ENCODE measurements at regions not wholly inside any gene's neighbourhood (a gene's known extent, or its start where the extent isn't known, plus 50 kb on each side); places are given as distances from the start of the nearest gene placed in this dataset.

DNA sequence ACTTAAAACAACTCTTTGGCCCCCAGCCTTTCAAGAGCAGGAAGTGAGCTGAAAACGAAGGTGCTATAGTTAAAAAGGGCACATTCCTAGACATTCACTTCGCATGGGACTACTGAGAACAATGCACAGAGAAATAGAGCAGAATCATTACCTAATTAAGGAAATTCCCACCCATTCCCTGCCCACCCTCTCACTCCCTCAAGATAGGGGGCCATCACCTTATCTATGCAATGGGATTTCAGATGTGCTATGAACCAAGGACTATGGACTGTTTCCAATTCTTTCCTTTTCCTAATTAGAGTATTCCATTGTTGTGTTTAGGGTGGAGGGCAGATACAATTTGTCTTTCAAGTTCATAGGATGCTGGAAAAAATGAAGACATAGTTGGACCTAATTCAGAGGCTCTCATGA is 476.8 kb downstream of the CETN3 start:
- 40 to 93% (median 86%) methylated on average over 1 to 2 of the region's 2 CpGs; no CpG with 5 or more reads in 1 of the 10 experiments for WGBS, 10 experiments
- in situ Hi-C loops (cut with MboI; ENCODE audit: low pct_unique_long_range_greater_than_20kb in 2 of 9, low sequenced_read_pairs in 9 of 9, unreplicated experiment in 9 of 9), result no loop called here
- Histone ChIP-seq H3K4me1 (replicated peaks in 1 of 2) (no peaks in the 10 kb centered on the region), H3K4me3 (no peak overlapping the region), H3K27ac (no peak overlapping the region)
- ATAC-seq (replicated peaks in 6 of 8), result no peak

DNA sequence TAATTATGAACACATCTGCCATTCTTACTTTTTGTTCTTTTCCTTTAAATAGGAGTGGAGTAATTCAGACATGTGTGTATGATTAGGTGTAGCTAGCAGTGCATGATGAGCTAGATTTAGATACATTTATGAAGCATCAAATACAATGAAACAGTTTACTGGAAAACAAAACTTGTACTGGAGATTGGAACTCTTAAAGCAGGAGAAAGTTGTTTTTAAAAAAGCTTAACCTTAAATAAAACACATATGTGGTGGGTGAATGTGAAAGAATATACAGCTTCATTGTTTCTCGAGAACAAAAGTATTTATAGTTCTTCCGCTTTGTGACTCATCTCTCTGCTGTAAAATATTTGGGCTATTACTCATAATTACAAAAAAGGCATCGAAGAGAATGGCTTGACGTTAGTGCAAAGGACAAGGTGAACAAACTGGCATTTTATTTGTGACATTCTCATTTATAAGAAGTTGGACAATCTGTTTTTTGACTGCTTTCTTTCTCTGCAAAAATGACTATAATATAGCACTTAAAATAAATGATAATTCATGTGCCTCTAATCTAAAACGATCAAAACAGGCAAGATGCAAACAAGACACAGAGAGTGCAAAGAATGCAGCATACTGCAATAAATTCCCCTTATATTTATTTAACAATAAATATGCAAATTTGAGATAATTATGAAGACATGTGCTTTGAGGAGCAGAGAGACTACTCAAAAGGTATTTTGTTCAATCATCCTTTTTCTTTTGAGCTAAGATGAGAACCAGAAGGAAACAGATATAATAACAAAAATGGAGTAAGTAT is 478.8 kb downstream of the CETN3 start:
- H3K27ac ChIP-seq, result no peak overlapping the region
- WGBS, 10 experiments, result 2 to 100% (median 62%) methylated on average over 1 to 5 of the region's 5 CpGs
- H3K4me3 ChIP-seq, result no peak overlapping the region
- in situ Hi-C loops (cut with MboI; ENCODE audit: low pct_unique_long_range_greater_than_20kb in 2 of 9, low sequenced_read_pairs in 9 of 9, unreplicated experiment in 9 of 9), result no loop called here
- H3K4me1 ChIP-seq (replicated peaks in 1 of 2), result no peaks in the 10 kb centered on the region
- peak in 5 of 8 experiments; percentile 36 to 89 (median 63) for ATAC-seq (replicated peaks in 6 of 8)

DNA sequence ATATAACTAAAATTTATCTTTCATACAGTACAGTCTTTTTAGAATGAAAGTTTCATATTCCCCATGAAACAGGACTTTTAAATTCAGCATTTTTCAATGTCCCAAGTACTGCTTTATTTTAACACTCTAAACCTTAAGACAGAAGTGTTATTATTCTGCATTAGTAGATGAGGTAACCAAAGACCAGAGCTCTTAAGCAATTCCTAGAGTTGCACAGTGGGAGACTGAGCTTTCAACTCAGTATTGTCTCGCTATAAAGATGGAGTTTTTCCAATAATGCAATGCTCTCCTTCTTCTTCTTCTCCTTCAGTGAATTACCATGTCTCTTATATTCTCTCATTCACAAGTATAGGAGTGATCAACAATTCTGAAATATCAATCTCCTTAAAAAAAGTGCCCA is 479.7 kb downstream of the CETN3 start:
- H3K27ac ChIP-seq, result no peak overlapping the region
- WGBS, 10 experiments, result 60 to 100% (median 80%) methylated on average over 1 of the region's 1 CpG; no CpG with 5 or more reads in 3 of the 10 experiments
- in situ Hi-C loops (cut with MboI; ENCODE audit: low pct_unique_long_range_greater_than_20kb in 2 of 9, low sequenced_read_pairs in 9 of 9, unreplicated experiment in 9 of 9), result no loop called here
- H3K4me1 ChIP-seq (replicated peaks in 1 of 2), result no peaks in the 10 kb centered on the region
- no peak for ATAC-seq (replicated peaks in 6 of 8)
- H3K4me3 ChIP-seq, result no peak overlapping the region

DNA sequence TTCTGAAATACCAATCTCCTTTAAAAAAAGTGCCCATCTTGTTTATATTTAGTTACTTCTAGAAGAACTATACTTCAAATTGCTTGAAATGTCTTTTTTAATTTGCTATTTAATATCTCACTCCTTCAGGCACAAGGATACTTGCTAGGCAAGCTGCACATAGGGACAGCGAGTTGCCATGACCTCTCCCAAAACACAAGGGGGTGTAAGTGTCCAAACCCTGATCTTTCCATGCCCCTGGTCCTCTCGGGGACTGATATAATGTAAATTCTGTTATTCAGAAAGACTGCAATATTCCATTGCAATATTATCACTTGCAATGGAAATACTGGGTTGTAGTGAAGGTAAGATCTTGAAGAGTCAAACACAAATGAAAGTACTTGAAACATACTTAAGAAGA is 480.4 kb downstream of the CETN3 start:
- 33 to 85% (median 66%) methylated on average over 1 to 2 of the region's 2 CpGs; no CpG with 5 or more reads in 2 of the 10 experiments for WGBS, 10 experiments
- in situ Hi-C loops (cut with MboI; ENCODE audit: low pct_unique_long_range_greater_than_20kb in 2 of 9, low sequenced_read_pairs in 9 of 9, unreplicated experiment in 9 of 9), result no loop called here
- no peak overlapping the region for H3K27ac ChIP-seq
- no peak overlapping the region for H3K4me3 ChIP-seq
- H3K4me1 ChIP-seq (replicated peaks in 1 of 2), result no peaks in the 10 kb centered on the region
- no peak for ATAC-seq (replicated peaks in 6 of 8)

DNA sequence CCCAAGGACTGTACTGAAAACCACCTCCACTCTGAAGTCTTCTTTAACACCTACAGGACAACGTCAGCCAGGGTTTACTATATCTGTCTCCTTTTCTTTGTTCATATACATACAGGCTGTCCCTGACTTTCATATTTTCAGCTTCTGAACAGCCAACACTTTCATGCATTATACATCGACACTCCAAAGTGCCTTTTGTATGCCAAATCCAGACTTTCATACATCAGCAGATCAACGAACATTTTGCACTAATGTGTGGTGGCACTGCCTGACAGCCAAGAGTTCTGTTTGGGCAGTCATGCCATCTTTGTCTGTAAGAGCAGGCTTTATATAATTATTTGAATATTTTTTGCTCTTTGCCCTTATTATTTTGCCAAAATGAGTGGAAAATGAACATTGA is 487.4 kb downstream of the CETN3 start:
- Histone ChIP-seq H3K4me1 (replicated peaks in 1 of 2) (no peaks in the 10 kb centered on the region), H3K27ac (no peak overlapping the region), H3K4me3 (no peak overlapping the region)
- in situ Hi-C loops (cut with MboI; ENCODE audit: low pct_unique_long_range_greater_than_20kb in 2 of 9, low sequenced_read_pairs in 9 of 9, unreplicated experiment in 9 of 9), result no loop called here
- WGBS, 10 experiments, result 30 to 100% (median 90%) methylated on average over 1 to 3 of the region's 3 CpGs; no CpG with 5 or more reads in 2 of the 10 experiments
- no peak for ATAC-seq (replicated peaks in 6 of 8)

DNA sequence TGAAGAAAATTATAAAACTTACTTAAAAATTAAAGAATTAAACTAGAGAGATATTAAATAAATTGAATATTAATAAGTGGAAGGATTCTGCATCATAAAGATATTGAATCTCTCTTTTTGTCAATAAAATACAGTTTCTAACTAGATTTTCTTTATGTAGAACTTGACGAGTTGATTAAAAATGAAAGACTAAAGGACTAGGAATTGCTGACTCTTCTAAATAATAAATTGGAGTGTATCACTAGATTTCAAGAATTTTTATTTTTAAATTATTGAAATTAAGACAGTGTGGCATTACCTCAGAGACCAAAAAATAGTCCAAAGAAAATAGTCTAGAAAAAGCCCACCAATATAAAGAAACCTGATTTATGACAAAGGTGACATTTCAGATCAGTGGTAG is 492.4 kb downstream of the CETN3 start:
- no peak overlapping the region for H3K4me3 ChIP-seq
- in situ Hi-C loops (cut with MboI; ENCODE audit: low pct_unique_long_range_greater_than_20kb in 2 of 9, low sequenced_read_pairs in 9 of 9, unreplicated experiment in 9 of 9), result no loop called here
- 50 to 100% (median 95%) methylated on average over 1 of the region's 1 CpG for WGBS, 10 experiments
- H3K4me1 ChIP-seq (replicated peaks in 1 of 2), result no peaks in the 10 kb centered on the region
- no peak for ATAC-seq (replicated peaks in 6 of 8)
- no peak overlapping the region for H3K27ac ChIP-seq

DNA sequence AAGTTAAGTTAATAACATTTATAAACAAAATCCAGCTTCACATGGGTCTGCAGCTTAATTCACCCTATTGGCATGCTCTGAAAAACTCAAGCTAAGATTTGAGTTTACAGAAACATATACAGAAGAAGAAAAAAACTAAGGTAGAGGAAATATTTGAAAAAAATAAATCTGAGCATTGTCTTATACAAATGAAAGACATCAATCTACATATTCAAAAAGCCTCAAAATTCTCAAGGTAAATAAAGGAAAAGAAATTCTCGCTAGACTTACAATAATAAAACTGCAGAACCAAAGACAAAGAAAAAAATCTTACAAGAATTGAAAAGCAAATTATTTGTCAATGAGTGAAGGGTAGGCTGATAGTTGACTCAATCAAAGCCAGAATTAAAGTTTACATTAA is 493.4 kb downstream of the CETN3 start:
- Histone ChIP-seq H3K27ac (no peak overlapping the region), H3K4me3 (no peak overlapping the region), H3K4me1 (replicated peaks in 1 of 2) (no peaks in the 10 kb centered on the region)
- in situ Hi-C loops (cut with MboI; ENCODE audit: low pct_unique_long_range_greater_than_20kb in 2 of 9, low sequenced_read_pairs in 9 of 9, unreplicated experiment in 9 of 9), result no loop called here
- ATAC-seq (replicated peaks in 6 of 8), result no peak
- 37 to 100% (median 94%) methylated on average over 1 of the region's 1 CpG for WGBS, 10 experiments

DNA sequence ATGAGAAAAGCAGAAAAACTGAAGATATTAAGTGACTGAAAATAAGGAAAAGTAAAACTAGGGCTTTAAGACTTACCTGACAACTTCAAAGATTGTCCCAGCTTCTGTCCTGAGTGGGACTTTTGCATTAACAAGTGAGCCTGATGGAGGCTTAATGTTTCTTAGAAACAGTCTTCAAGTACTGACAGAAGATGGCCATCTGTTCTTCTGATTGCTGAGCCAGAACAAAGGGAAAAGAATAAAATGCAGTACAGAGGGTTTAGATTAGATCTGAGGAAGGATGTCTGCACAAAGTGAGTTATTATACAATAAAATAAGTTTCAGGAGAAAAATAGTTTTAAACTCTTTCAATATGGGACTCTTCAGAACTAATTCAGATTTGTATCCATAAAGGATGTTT is 500.7 kb downstream of the CETN3 start:
- peaks cover 0 to 3% of the 10 kb centered on the region in 2 donors for H3K4me1 ChIP-seq (replicated peaks in 1 of 2)

DNA sequence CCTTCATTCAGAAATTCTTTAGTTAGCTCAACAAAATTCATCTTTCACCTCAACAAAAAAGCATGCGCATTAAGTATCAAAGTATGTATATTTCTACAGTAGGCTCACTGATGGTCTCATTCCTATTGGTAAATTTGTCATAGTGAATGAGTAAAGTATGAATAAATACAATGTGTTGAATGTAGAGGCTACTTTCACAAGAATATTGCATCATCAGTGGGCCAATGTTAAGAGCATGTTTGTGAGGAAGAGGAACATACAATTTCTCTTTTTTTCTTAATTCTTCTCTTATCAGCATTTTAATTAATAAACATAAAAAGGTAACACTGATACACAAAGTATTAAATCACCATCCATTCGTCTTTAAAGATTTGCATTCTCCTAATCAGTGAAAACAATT is 505.1 kb downstream of the CETN3 start:
- ATAC-seq (replicated peaks in 6 of 8), result no peak
- WGBS, 10 experiments, result 50 to 100% (median 85%) methylated on average over 1 to 2 of the region's 2 CpGs; no CpG with 5 or more reads in 2 of the 10 experiments
- in situ Hi-C loops (cut with MboI; ENCODE audit: low pct_unique_long_range_greater_than_20kb in 2 of 9, low sequenced_read_pairs in 9 of 9, unreplicated experiment in 9 of 9), result no loop called here
- peaks cover 0 to 5% of the 10 kb centered on the region in 2 donors for H3K4me1 ChIP-seq (replicated peaks in 1 of 2)
- no peak overlapping the region for H3K4me3 ChIP-seq
- H3K27ac ChIP-seq, result no peak overlapping the region

More for the DNA sequence above, 500.7 kb downstream of the CETN3 start:
- ATAC-seq (replicated peaks in 6 of 8), result no peak
- no peak overlapping the region for H3K27ac ChIP-seq
- no peak overlapping the region for H3K4me3 ChIP-seq
- in situ Hi-C loops (cut with MboI; ENCODE audit: low pct_unique_long_range_greater_than_20kb in 2 of 9, low sequenced_read_pairs in 9 of 9, unreplicated experiment in 9 of 9), result no loop called here

DNA sequence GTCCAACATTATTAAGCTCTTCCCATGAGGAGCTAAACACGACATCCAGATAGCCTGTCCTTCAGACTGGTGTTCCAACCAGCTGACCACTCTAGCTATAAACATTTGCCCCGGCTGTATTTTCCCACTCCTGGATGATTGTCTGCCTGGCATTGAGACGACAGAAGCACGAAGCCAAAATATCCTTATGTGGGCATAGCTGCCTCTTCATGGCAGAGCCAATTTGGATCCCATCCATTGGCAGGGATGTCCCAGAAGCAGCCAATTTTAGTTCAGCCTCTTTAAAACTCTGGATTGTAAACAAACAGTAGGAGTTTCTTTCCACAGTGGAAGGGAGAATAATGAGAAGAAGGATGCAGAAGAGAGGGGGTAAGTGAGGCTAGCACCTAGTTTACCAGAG is 507.6 kb downstream of the CETN3 start:
- Histone ChIP-seq H3K4me1 (replicated peaks in 1 of 2) (peaks cover 0 to 5% of the 10 kb centered on the region in 2 donors), H3K27ac (no peak overlapping the region), H3K4me3 (no peak overlapping the region)
- ATAC-seq (replicated peaks in 6 of 8), result no peak
- in situ Hi-C loops (cut with MboI; ENCODE audit: low pct_unique_long_range_greater_than_20kb in 2 of 9, low sequenced_read_pairs in 9 of 9, unreplicated experiment in 9 of 9), result no loop called here
- WGBS, 10 experiments, result 15 to 100% (median 55%) methylated on average over 1 to 4 of the region's 4 CpGs; no CpG with 5 or more reads in 2 of the 10 experiments

DNA sequence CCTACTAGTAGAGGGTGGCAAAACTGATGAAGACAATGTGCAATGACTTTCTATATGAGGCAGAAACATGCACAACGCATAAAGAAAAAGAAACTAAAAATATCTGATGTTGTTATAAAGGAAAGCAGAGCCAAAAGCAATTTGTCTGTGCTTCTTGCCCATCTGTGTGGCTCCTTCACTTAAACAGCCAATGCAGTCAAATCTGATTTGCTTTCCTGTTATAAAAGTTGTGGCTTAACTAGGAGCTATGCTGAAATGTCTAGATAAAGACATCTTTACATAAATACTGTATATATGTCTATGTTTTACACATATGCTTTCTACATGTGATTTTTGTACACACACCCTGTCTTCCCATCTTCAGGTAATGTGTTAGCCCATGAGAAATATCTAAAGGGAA is 508.2 kb downstream of the CETN3 start:
- Histone ChIP-seq H3K4me1 (replicated peaks in 1 of 2) (peaks cover 0 to 5% of the 10 kb centered on the region in 2 donors), H3K4me3 (no peak overlapping the region), H3K27ac (no peak overlapping the region)
- ATAC-seq (replicated peaks in 6 of 8), result no peak
- WGBS, 10 experiments, result 20 to 100% (median 83%) methylated on average over 1 of the region's 1 CpG; no CpG with 5 or more reads in 1 of the 10 experiments
- in situ Hi-C loops (cut with MboI; ENCODE audit: low pct_unique_long_range_greater_than_20kb in 2 of 9, low sequenced_read_pairs in 9 of 9, unreplicated experiment in 9 of 9), result no loop called here

DNA sequence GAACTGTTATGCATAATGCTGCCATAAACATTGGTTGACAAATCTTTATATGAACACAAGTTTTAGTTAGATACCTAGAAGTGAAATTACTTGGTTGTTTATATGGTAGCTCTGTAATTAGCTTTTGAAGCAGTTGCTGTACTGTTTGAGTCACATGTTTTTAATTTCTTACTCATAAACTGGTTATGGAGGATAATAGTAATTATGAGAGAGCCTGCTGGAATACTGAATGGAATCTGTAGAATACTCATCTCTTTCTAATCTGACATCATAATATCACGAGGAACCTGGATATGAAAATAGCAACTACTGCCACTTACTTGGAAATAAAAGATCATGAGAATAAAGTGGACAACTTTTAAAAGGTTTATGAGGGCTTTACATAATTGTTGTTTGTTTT is 509.2 kb downstream of the CETN3 start:
- ATAC-seq (replicated peaks in 6 of 8), result no peak
- no peak overlapping the region for H3K4me3 ChIP-seq
- H3K27ac ChIP-seq, result no peak overlapping the region
- in situ Hi-C loops (cut with MboI; ENCODE audit: low pct_unique_long_range_greater_than_20kb in 2 of 9, low sequenced_read_pairs in 9 of 9, unreplicated experiment in 9 of 9), result no loop called here
- H3K4me1 ChIP-seq (replicated peaks in 1 of 2), result peaks cover 0 to 5% of the 10 kb centered on the region in 2 donors
- 0 to 100% (median 80%) methylated on average over 1 of the region's 1 CpG; no CpG with 5 or more reads in 5 of the 10 experiments for WGBS, 10 experiments

DNA sequence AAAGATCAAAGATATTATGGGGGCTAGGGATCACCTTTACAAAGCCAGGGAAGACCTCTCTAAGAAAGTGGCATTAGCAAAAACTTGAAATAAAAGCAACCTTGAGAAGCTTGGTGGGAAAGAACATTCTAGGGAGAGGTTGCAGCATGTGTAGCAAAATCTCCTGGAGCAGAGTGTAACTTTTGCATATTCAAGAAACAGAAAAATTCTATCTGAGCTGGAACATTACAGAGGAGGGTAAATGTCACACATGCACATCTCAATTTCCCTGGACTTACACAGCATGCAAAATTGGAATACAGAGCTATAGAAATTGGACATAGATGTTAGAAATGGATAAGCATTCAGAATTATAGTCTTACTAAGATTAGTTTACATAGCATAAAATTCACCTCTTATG is 510.0 kb downstream of the CETN3 start:
- Histone ChIP-seq H3K27ac (no peak overlapping the region), H3K4me3 (no peak overlapping the region), H3K4me1 (replicated peaks in 1 of 2) (peaks cover 0 to 5% of the 10 kb centered on the region in 2 donors)
- in situ Hi-C loops (cut with MboI; ENCODE audit: low pct_unique_long_range_greater_than_20kb in 2 of 9, low sequenced_read_pairs in 9 of 9, unreplicated experiment in 9 of 9), result no loop called here
- peak in 2 of 8 experiments; percentile 59 to 66 for ATAC-seq (replicated peaks in 6 of 8)

DNA sequence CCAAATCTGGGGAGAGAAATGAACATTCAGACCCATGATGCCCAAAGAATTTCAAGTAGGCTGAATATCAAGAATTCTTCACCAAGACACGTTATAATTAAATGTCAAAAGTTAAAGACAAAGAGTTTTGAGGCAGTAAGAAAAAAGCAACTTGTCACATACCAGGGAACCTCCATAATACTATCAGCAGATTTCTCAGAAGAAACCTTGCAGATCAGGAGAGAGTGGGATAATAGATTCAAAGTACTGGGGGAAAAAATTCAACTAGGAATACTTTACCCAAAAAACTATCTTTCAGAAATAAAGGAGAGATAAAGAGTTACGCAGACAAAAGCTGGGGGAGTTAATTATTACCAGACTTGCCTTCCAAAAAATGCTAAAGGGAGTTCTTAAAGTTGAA is 516.0 kb downstream of the CETN3 start:
- 13 to 94% (median 63%) methylated on average over 1 to 2 of the region's 2 CpGs for WGBS, 10 experiments
- Histone ChIP-seq H3K4me3 (no peak overlapping the region), H3K27ac (no peak overlapping the region), H3K4me1 (replicated peaks in 1 of 2) (no peaks in the 10 kb centered on the region)
- in situ Hi-C loops (cut with MboI; ENCODE audit: low pct_unique_long_range_greater_than_20kb in 2 of 9, low sequenced_read_pairs in 9 of 9, unreplicated experiment in 9 of 9), result no loop called here
- ATAC-seq (replicated peaks in 6 of 8), result no peak
